ENCODE measurements at regions not wholly inside any gene's neighbourhood (a gene's known extent, or its start where the extent isn't known, plus 50 kb on each side); places are given as distances from the start of the nearest gene placed in this dataset.

DNA sequence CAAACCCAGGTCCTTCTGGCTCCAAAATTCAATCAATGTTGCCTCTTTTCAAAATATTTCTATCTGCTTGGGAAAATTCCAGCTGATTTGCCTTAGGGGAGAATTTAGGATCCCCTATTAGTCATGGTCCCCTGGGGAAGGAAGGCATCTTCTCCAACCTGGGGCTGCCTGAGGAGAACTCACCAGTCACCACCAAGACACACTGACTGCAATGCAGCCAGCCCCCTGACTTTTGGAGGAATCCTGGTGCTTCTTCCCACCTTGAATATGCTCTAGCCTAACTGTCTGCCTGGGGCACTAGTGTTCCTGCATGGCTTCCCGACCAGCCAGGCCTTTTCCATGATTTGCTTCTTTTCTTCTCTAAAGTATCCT, 71.8 kb upstream of the BCL2L14 start:
- Histone ChIP-seq H3K36me3 (ENCODE audit: control insufficient read depth in 2 of 2, insufficient read depth in 2 of 2, low read length in 1 of 2) (no peaks in the 10 kb centered on the region), H3K27ac (ENCODE audit: control insufficient read depth, insufficient read depth) (no peak overlapping the region), H3K9ac (ENCODE audit: control insufficient read depth, insufficient read depth, low read length) (no peak overlapping the region), H3K4me1 (ENCODE audit: control insufficient read depth, insufficient read depth, low read length) (no peaks in the 10 kb centered on the region), H3K4me3 (no peak overlapping the region), H4K20me1 (ENCODE audit: control insufficient read depth, insufficient read depth) (no peaks in the 10 kb centered on the region), H2AFZ (ENCODE audit: control insufficient read depth, low read depth, low read length) (no peak overlapping the region), H3K9me3 (replicated peaks; ENCODE audit: control insufficient read depth, insufficient read depth, low read length) (no peaks in the 10 kb centered on the region; the same call in 2 of the 3 replicates), H3K79me2 (ENCODE audit: control insufficient read depth, insufficient read depth, low read length) (no peaks in the 10 kb centered on the region), H3K4me2 (ENCODE audit: control insufficient read depth, insufficient read depth) (no peak overlapping the region), H3K27me3 (replicated peaks in 1 of 2; ENCODE audit: control insufficient read depth in 2 of 2, insufficient read depth in 2 of 2, low read length in 1 of 2) (no peaks in the 10 kb centered on the region)
- in situ Hi-C loops (cut with MboI): no loop called here
- DNase-seq (ENCODE audit: low read depth, low spot score) (no peak), ATAC-seq (no peak), FAIRE-seq (no peak)
- no TSS peak for BruUV-seq (replicated peaks)
- ChIA-PET POLR2A (no interaction called here), CTCF (interaction anchor here (1.3 kb wide), 1 partner anchor 9 kb away, joined by 5 read pairs; no protein-coding TSS in a partner anchor), RAD21 (ENCODE audit: unreplicated experiment) (interaction anchor here (0.7 kb wide), 1 partner anchor 416 kb away, joined by 3 read pairs; no protein-coding TSS in a partner anchor), SMC1A (ENCODE audit: uncharacterized antibody, unreplicated experiment) (interaction anchor here (2.0 to 2.5 kb wide), 2 partner anchors 10 to 17 kb away, joined by 9 to 11 read pairs; no protein-coding TSS in a partner anchor)
- intact Hi-C loops (cut with micrococcal nuclease; ENCODE audit: unreplicated experiment): no loop called here
- 35% methylated on average over 1 of the region's 1 CpG for WGBS (ENCODE audit: insufficient coverage, insufficient replicate concordance, low lambda C conversion rate, missing lambda C conversion rate)
- TF ChIP-seq, protein P1, sequence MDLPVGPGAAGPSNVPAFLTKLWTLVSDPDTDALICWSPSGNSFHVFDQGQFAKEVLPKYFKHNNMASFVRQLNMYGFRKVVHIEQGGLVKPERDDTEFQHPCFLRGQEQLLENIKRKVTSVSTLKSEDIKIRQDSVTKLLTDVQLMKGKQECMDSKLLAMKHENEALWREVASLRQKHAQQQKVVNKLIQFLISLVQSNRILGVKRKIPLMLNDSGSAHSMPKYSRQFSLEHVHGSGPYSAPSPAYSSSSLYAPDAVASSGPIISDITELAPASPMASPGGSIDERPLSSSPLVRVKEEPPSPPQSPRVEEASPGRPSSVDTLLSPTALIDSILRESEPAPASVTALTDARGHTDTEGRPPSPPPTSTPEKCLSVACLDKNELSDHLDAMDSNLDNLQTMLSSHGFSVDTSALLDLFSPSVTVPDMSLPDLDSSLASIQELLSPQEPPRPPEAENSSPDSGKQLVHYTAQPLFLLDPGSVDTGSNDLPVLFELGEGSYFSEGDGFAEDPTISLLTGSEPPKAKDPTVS (IDR thresholded peaks at IDR 0.05; ENCODE audit: low read depth, low read length): no peak
- TF ChIP-seq, protein P2, sequence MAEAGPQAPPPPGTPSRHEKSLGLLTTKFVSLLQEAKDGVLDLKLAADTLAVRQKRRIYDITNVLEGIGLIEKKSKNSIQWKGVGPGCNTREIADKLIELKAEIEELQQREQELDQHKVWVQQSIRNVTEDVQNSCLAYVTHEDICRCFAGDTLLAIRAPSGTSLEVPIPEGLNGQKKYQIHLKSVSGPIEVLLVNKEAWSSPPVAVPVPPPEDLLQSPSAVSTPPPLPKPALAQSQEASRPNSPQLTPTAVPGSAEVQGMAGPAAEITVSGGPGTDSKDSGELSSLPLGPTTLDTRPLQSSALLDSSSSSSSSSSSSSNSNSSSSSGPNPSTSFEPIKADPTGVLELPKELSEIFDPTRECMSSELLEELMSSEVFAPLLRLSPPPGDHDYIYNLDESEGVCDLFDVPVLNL (IDR thresholded peaks at IDR 0.05; ENCODE audit: low read depth, low read length): no peak
- TF ChIP-seq, protein P3, sequence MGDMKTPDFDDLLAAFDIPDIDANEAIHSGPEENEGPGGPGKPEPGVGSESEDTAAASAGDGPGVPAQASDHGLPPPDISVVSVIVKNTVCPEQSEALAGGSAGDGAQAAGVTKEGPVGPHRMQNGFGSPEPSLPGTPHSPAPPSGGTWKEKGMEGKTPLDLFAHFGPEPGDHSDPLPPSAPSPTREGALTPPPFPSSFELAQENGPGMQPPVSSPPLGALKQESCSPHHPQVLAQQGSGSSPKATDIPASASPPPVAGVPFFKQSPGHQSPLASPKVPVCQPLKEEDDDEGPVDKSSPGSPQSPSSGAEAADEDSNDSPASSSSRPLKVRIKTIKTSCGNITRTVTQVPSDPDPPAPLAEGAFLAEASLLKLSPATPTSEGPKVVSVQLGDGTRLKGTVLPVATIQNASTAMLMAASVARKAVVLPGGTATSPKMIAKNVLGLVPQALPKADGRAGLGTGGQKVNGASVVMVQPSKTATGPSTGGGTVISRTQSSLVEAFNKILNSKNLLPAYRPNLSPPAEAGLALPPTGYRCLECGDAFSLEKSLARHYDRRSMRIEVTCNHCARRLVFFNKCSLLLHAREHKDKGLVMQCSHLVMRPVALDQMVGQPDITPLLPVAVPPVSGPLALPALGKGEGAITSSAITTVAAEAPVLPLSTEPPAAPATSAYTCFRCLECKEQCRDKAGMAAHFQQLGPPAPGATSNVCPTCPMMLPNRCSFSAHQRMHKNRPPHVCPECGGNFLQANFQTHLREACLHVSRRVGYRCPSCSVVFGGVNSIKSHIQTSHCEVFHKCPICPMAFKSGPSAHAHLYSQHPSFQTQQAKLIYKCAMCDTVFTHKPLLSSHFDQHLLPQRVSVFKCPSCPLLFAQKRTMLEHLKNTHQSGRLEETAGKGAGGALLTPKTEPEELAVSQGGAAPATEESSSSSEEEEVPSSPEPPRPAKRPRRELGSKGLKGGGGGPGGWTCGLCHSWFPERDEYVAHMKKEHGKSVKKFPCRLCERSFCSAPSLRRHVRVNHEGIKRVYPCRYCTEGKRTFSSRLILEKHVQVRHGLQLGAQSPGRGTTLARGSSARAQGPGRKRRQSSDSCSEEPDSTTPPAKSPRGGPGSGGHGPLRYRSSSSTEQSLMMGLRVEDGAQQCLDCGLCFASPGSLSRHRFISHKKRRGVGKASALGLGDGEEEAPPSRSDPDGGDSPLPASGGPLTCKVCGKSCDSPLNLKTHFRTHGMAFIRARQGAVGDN (IDR thresholded peaks at IDR 0.05): no peak
- no peak for TF ChIP-seq KAT2A (conservative IDR thresholded peaks at IDR 0.05; ENCODE audit: control insufficient read depth, low read depth, low read length)
- no peak for TF ChIP-seq BMI1 (IDR thresholded peaks at IDR 0.05; ENCODE audit: borderline replicate concordance)
- TF ChIP-seq BHLHE40 (IDR thresholded peaks at IDR 0.05; ENCODE audit: borderline replicate concordance in 1 of 2, low read depth in 2 of 2, low read length in 1 of 2): no peak
- TF ChIP-seq NRF1 (conservative IDR thresholded peaks at IDR 0.05; ENCODE audit: low read depth, low read length): no peak
- TF ChIP-seq, protein P4, sequence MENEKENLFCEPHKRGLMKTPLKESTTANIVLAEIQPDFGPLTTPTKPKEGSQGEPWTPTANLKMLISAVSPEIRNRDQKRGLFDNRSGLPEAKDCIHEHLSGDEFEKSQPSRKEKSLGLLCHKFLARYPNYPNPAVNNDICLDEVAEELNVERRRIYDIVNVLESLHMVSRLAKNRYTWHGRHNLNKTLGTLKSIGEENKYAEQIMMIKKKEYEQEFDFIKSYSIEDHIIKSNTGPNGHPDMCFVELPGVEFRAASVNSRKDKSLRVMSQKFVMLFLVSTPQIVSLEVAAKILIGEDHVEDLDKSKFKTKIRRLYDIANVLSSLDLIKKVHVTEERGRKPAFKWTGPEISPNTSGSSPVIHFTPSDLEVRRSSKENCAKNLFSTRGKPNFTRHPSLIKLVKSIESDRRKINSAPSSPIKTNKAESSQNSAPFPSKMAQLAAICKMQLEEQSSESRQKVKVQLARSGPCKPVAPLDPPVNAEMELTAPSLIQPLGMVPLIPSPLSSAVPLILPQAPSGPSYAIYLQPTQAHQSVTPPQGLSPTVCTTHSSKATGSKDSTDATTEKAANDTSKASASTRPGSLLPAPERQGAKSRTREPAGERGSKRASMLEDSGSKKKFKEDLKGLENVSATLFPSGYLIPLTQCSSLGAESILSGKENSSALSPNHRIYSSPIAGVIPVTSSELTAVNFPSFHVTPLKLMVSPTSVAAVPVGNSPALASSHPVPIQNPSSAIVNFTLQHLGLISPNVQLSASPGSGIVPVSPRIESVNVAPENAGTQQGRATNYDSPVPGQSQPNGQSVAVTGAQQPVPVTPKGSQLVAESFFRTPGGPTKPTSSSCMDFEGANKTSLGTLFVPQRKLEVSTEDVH (IDR thresholded peaks at IDR 0.05; ENCODE audit: low read depth, partially characterized antibody): no peak
- no peak for TF ChIP-seq SPI1 (IDR thresholded peaks at IDR 0.05; ENCODE audit: borderline replicate concordance, insufficient read depth, low read depth, low read length)
- no peak for TF ChIP-seq ZNF274 (IDR thresholded peaks at IDR 0.05; ENCODE audit: insufficient read depth, insufficient read length)
- no peak for TF ChIP-seq ETV6 (conservative IDR thresholded peaks at IDR 0.05 in 1 of 2, IDR thresholded peaks at IDR 0.05 in 1 of 2; ENCODE audit: borderline replicate concordance in 1 of 2, low read depth in 1 of 2)
- no peak for TF ChIP-seq POLR2AphosphoS5 (IDR thresholded peaks at IDR 0.05; ENCODE audit: low read length)
- TF ChIP-seq FOS (IDR thresholded peaks at IDR 0.05; ENCODE audit: borderline replicate concordance, extremely low read depth, insufficient read length): no peak

Measured in GM12878 (cell line).